ENCODE measurements at regions not wholly inside any gene's neighbourhood (a gene's known extent, or its start where the extent isn't known, plus 50 kb on each side); places are given as distances from the start of the nearest gene placed in this dataset.
"Not testable (repeated sequence)": the region's sequence is repeated elsewhere in the genome, so short reads cannot be mapped to it uniquely, and the experiment has no call there.

GRCh38 chr21:8399866-8400265, 2121.5 kb upstream of the TPTE start:
- intact Hi-C loops (cut with micrococcal nuclease; ENCODE audit: unreplicated experiment); H3K27me3 ChIP-seq (ENCODE audit: control insufficient read depth in 1 of 2, insufficient read depth in 2 of 2, low read length in 2 of 2); ATAC-seq; H3K9ac ChIP-seq (ENCODE audit: insufficient read depth, low read depth, low read length); H3K4me1 ChIP-seq (ENCODE audit: insufficient read depth, low read length); H3K79me2 ChIP-seq (ENCODE audit: insufficient read depth, low read length); POLR2A ChIA-PET; H3K27ac ChIP-seq (ENCODE audit: extremely low read length, insufficient read depth, low read length); H2AFZ ChIP-seq (ENCODE audit: low read length); H4K20me1 ChIP-seq (ENCODE audit: insufficient read depth, low read length); in situ Hi-C loops (cut with HindIII; ENCODE audit: extremely low pct_ligation_motif_present, low pct_unique_long_range_greater_than_20kb); DNase-seq (ENCODE audit: low spot score); H3K4me3 ChIP-seq (replicated peaks in 1 of 3; ENCODE audit: insufficient read depth in 1 of 3, low read depth in 2 of 3, low read length in 3 of 3); CTCF ChIA-PET (ENCODE audit: low intra/inter-chr PET ratio, low total read pairs); H3K9me3 ChIP-seq (ENCODE audit: low read length); FAIRE-seq; BruUV-seq (replicated peaks); H3K36me3 ChIP-seq (replicated peaks in 1 of 2; ENCODE audit: control insufficient read depth in 1 of 2, insufficient read depth in 2 of 2, low read length in 2 of 2); H3K4me2 ChIP-seq (ENCODE audit: low read depth, low read length): not testable (repeated sequence)
- no CpG with 5 or more reads among the region's 67 CpGs for WGBS (ENCODE audit: low lambda C conversion rate)

- intact Hi-C loops (cut with micrococcal nuclease; ENCODE audit: unreplicated experiment); H4K20me1 ChIP-seq (ENCODE audit: insufficient read depth, low read length); H3K4me3 ChIP-seq (replicated peaks in 1 of 3; ENCODE audit: insufficient read depth in 1 of 3, low read depth in 2 of 3, low read length in 3 of 3); H3K4me2 ChIP-seq (ENCODE audit: low read depth, low read length); H3K79me2 ChIP-seq (ENCODE audit: insufficient read depth, low read length); ATAC-seq; H3K36me3 ChIP-seq (replicated peaks in 1 of 2; ENCODE audit: control insufficient read depth in 1 of 2, insufficient read depth in 2 of 2, low read length in 2 of 2); H3K9ac ChIP-seq (ENCODE audit: insufficient read depth, low read depth, low read length); FAIRE-seq; H3K4me1 ChIP-seq (ENCODE audit: insufficient read depth, low read length); H3K27ac ChIP-seq (ENCODE audit: extremely low read length, insufficient read depth, low read length); H2AFZ ChIP-seq (ENCODE audit: low read length); DNase-seq (ENCODE audit: low spot score); H3K27me3 ChIP-seq (ENCODE audit: control insufficient read depth in 1 of 2, insufficient read depth in 2 of 2, low read length in 2 of 2); CTCF ChIA-PET (ENCODE audit: low intra/inter-chr PET ratio, low total read pairs); BruUV-seq (replicated peaks); in situ Hi-C loops (cut with HindIII; ENCODE audit: extremely low pct_ligation_motif_present, low pct_unique_long_range_greater_than_20kb); H3K9me3 ChIP-seq (ENCODE audit: low read length); POLR2A ChIA-PET: not testable (repeated sequence)
- WGBS (ENCODE audit: low lambda C conversion rate) = no CpG with 5 or more reads among the region's 66 CpGs
Observed at GRCh38 chr21:8401799-8402198, 2119.6 kb upstream of the TPTE start.

- H2AFZ ChIP-seq (ENCODE audit: low read length); H3K9ac ChIP-seq (ENCODE audit: insufficient read depth, low read depth, low read length); POLR2A ChIA-PET; H3K27ac ChIP-seq (ENCODE audit: extremely low read length, insufficient read depth, low read length); H3K4me2 ChIP-seq (ENCODE audit: low read depth, low read length); CTCF ChIA-PET (ENCODE audit: low intra/inter-chr PET ratio, low total read pairs); H4K20me1 ChIP-seq (ENCODE audit: insufficient read depth, low read length); in situ Hi-C loops (cut with HindIII; ENCODE audit: extremely low pct_ligation_motif_present, low pct_unique_long_range_greater_than_20kb); H3K79me2 ChIP-seq (ENCODE audit: insufficient read depth, low read length); H3K27me3 ChIP-seq (ENCODE audit: control insufficient read depth in 1 of 2, insufficient read depth in 2 of 2, low read length in 2 of 2); FAIRE-seq; H3K9me3 ChIP-seq (ENCODE audit: low read length); H3K4me3 ChIP-seq (replicated peaks in 1 of 3; ENCODE audit: insufficient read depth in 1 of 3, low read depth in 2 of 3, low read length in 3 of 3); DNase-seq (ENCODE audit: low spot score); intact Hi-C loops (cut with micrococcal nuclease; ENCODE audit: unreplicated experiment); H3K4me1 ChIP-seq (ENCODE audit: insufficient read depth, low read length); BruUV-seq (replicated peaks); H3K36me3 ChIP-seq (replicated peaks in 1 of 2; ENCODE audit: control insufficient read depth in 1 of 2, insufficient read depth in 2 of 2, low read length in 2 of 2); ATAC-seq: not testable (repeated sequence)
- WGBS (ENCODE audit: low lambda C conversion rate) = no CpG with 5 or more reads among the region's 15 CpGs
Observed at GRCh38 chr21:8406331-8406730, 2115.1 kb upstream of the TPTE start.

GRCh38 chr21:8411139-8411671, 2110.2 kb upstream of the TPTE start:
- H3K9me3 ChIP-seq (ENCODE audit: low read length); BruUV-seq (replicated peaks); H4K20me1 ChIP-seq (ENCODE audit: insufficient read depth, low read length); FAIRE-seq; H3K4me3 ChIP-seq (replicated peaks in 1 of 3; ENCODE audit: insufficient read depth in 1 of 3, low read depth in 2 of 3, low read length in 3 of 3); DNase-seq (ENCODE audit: low spot score); H3K79me2 ChIP-seq (ENCODE audit: insufficient read depth, low read length); H3K4me2 ChIP-seq (ENCODE audit: low read depth, low read length); H3K27ac ChIP-seq (ENCODE audit: extremely low read length, insufficient read depth, low read length); POLR2A ChIA-PET; H3K4me1 ChIP-seq (ENCODE audit: insufficient read depth, low read length); H2AFZ ChIP-seq (ENCODE audit: low read length); CTCF ChIA-PET (ENCODE audit: low intra/inter-chr PET ratio, low total read pairs); ATAC-seq; H3K27me3 ChIP-seq (ENCODE audit: control insufficient read depth in 1 of 2, insufficient read depth in 2 of 2, low read length in 2 of 2); intact Hi-C loops (cut with micrococcal nuclease; ENCODE audit: unreplicated experiment); H3K36me3 ChIP-seq (replicated peaks in 1 of 2; ENCODE audit: control insufficient read depth in 1 of 2, insufficient read depth in 2 of 2, low read length in 2 of 2); H3K9ac ChIP-seq (ENCODE audit: insufficient read depth, low read depth, low read length); in situ Hi-C loops (cut with HindIII; ENCODE audit: extremely low pct_ligation_motif_present, low pct_unique_long_range_greater_than_20kb): not testable (repeated sequence)
- WGBS (ENCODE audit: low lambda C conversion rate) = 13% methylated on average over 1 of the region's 4 CpGs
